GM11168 (cell line): ENCODE measurements at regions not wholly inside any gene's neighbourhood (a gene's known extent, or its start where the extent isn't known, plus 50 kb on each side); places are given as distances from the start of the nearest gene placed in this dataset.

Experiments
- in situ Hi-C: fragments of 300-500 bp; cut with MboI; formaldehyde crosslinking; loops from one replicate; pipeline ENCODE4 v1.12.0; 2022; ENCODE audit warnings: low sequenced_read_pairs; ENCODE audit not compliant: unreplicated experiment

GRCh38 chr5:28164568-28164967 is 1126.2 kb upstream of the CDH9 start:
- in situ Hi-C loops: no loop called here

GRCh38 chr5:28156981-28157380 is 1118.6 kb upstream of the CDH9 start:
- in situ Hi-C loops: no loop called here

GRCh38 chr5:28143519-28143918 is 1105.1 kb upstream of the CDH9 start:
- in situ Hi-C loops: no loop called here

GRCh38 chr5:28132151-28132550 is 1093.8 kb upstream of the CDH9 start:
- in situ Hi-C loops: no loop called here

GRCh38 chr5:28117691-28118090 is 1079.3 kb upstream of the CDH9 start:
- in situ Hi-C loops: no loop called here

GRCh38 chr5:28117273-28117672 is 1078.9 kb upstream of the CDH9 start:
- in situ Hi-C loops: no loop called here

GRCh38 chr5:28110781-28111180 is 1072.4 kb upstream of the CDH9 start:
- in situ Hi-C loops: no loop called here

GRCh38 chr5:28104080-28104479 is 1065.7 kb upstream of the CDH9 start:
- in situ Hi-C loops: no loop called here

GRCh38 chr5:28084069-28084468 is 1045.7 kb upstream of the CDH9 start:
- in situ Hi-C loops: no loop called here

GRCh38 chr5:28082610-28083009 is 1044.2 kb upstream of the CDH9 start:
- in situ Hi-C loops: no loop called here

- in situ Hi-C loops: no loop called here
Measured at GRCh38 chr5:28077291-28078240, 1039.2 kb upstream of the CDH9 start.

GRCh38 chr5:28066856-28067255 is 1028.5 kb upstream of the CDH9 start:
- in situ Hi-C loops: no loop called here

GRCh38 chr5:28065656-28066055 is 1027.3 kb upstream of the CDH9 start:
- in situ Hi-C loops: no loop called here

GRCh38 chr5:28046596-28046995 is 1008.2 kb upstream of the CDH9 start:
- in situ Hi-C loops: no loop called here

- in situ Hi-C loops: no loop called here
Measured at GRCh38 chr5:28027851-28028250, 989.5 kb upstream of the CDH9 start.

- in situ Hi-C loops: no loop called here
Measured at GRCh38 chr5:28017178-28017577, 978.8 kb upstream of the CDH9 start.

GRCh38 chr5:28014779-28015178 is 976.4 kb upstream of the CDH9 start:
- in situ Hi-C loops: no loop called here

GRCh38 chr5:28012538-28012937 is 974.2 kb upstream of the CDH9 start:
- in situ Hi-C loops: no loop called here

GRCh38 chr5:28009576-28009975 is 971.2 kb upstream of the CDH9 start:
- in situ Hi-C loops: no loop called here

- in situ Hi-C loops: no loop called here
Measured at GRCh38 chr5:27996665-27997064, 958.3 kb upstream of the CDH9 start.

- in situ Hi-C loops: no loop called here
Measured at GRCh38 chr5:27995867-27996266, 957.5 kb upstream of the CDH9 start.

- in situ Hi-C loops: no loop called here
Measured at GRCh38 chr5:27978322-27978721, 939.9 kb upstream of the CDH9 start.
